ENCODE measurements at regions not wholly inside any gene's neighbourhood (a gene's known extent, or its start where the extent isn't known, plus 50 kb on each side); places are given as distances from the start of the nearest gene placed in this dataset.

GRCh38 chrX:42090395-42090794 lies 167.0 kb upstream of the CASK start:
- no peak for TF ChIP-seq CTCF (IDR thresholded peaks at IDR 0.05; ENCODE audit: insufficient read depth, low read depth, low read length)
- no peak for TF ChIP-seq EZH2 (IDR thresholded peaks at IDR 0.05; ENCODE audit: insufficient read depth, low read length)
